ENCODE measurements at regions not wholly inside any gene's neighbourhood (a gene's known extent, or its start where the extent isn't known, plus 50 kb on each side); places are given as distances from the start of the nearest gene placed in this dataset.
"Not testable (repeated sequence)": the region's sequence is repeated elsewhere in the genome, so short reads cannot be mapped to it uniquely, and the experiment has no call there.

DNA sequence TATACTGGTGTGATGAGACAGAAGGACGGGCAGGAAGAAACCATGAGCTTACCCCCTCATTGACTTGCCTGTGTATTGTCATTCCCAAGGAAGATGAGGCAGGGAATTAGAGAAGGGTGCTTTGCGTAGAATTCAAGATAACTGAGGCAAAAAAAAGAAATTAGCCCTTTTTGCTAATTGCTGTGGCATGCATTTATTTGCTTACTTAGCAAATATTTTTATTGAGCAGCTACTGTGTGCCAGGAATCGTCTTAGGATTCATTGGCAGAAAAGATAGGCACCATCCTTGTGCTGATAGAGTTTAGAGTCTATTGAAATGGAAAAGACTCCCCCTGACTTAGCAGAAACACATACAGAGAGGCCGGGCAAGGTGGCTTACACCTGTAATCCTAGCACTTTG lies 541.9 kb downstream of the TMEM114 start:
- Histone ChIP-seq H3K36me3 (replicated peaks) (no peaks in the 10 kb centered on the region), H3K4me3 (ENCODE audit: low read depth, low read length) (no peak overlapping the region), H3K27ac (no peak overlapping the region), H3K27me3 (replicated peaks) (no peaks in the 10 kb centered on the region)
- TF ChIP-seq, protein P1, sequence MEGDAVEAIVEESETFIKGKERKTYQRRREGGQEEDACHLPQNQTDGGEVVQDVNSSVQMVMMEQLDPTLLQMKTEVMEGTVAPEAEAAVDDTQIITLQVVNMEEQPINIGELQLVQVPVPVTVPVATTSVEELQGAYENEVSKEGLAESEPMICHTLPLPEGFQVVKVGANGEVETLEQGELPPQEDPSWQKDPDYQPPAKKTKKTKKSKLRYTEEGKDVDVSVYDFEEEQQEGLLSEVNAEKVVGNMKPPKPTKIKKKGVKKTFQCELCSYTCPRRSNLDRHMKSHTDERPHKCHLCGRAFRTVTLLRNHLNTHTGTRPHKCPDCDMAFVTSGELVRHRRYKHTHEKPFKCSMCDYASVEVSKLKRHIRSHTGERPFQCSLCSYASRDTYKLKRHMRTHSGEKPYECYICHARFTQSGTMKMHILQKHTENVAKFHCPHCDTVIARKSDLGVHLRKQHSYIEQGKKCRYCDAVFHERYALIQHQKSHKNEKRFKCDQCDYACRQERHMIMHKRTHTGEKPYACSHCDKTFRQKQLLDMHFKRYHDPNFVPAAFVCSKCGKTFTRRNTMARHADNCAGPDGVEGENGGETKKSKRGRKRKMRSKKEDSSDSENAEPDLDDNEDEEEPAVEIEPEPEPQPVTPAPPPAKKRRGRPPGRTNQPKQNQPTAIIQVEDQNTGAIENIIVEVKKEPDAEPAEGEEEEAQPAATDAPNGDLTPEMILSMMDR (IDR thresholded peaks at IDR 0.05; ENCODE audit: low read depth, low read length, missing control alignments): no peak
- DNase-seq: no peak
- in situ Hi-C loops (cut with HindIII; ENCODE audit: low pct_ligation_motif_present, low sequenced_read_pairs): no loop called here

DNA sequence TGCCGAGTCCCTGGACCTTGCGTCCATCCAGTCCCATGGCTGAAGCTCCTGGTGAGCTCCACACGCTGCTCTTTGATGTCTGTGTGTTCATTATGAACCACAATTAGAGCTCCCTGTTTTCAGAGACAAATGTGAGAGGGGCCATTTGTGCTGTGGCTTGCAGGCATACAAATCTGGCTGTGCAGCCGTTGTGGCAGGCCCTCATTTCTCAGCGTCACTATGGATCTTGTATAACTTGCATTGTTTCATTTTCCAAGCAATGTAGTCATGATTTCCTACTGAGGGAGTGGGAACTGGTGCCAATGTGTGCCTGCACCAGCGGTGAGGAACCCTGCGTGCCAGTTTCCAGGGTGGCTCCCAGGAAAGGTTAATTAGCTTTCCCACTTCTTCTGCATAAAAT lies 542.6 kb downstream of the TMEM114 start:
- H3K27me3 ChIP-seq (replicated peaks): no peaks in the 10 kb centered on the region
- TF ChIP-seq, protein P1 (IDR thresholded peaks at IDR 0.05; ENCODE audit: low read depth, low read length, missing control alignments): no peak
- no peak for DNase-seq
- no peak overlapping the region for H3K4me3 ChIP-seq (ENCODE audit: low read depth, low read length)
- no peak overlapping the region for H3K27ac ChIP-seq
- in situ Hi-C loops (cut with HindIII; ENCODE audit: low pct_ligation_motif_present, low sequenced_read_pairs): no loop called here
- H3K36me3 ChIP-seq (replicated peaks): no peaks in the 10 kb centered on the region

DNA sequence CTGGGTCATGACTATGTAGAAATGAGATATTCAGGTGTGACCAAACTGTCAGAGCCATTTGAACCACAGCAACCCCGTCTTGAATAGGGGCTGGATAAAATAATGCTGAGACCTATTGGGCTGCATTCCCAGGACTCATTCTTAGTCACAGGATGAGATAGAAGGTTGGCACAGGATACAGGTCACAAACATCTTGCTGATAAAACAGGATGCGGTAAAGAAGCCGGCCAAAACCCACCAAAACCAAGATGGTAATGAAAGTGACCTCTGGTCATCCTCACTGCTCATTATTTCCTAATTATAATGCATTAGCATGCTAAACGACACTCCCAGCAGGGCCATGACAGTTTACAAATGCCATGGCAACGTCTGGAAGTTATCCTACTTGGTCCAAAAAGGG lies 545.5 kb downstream of the TMEM114 start:
- H3K27me3 ChIP-seq (replicated peaks): no peaks in the 10 kb centered on the region
- in situ Hi-C loops (cut with HindIII; ENCODE audit: low pct_ligation_motif_present, low sequenced_read_pairs): no loop called here
- H3K36me3 ChIP-seq (replicated peaks): no peaks in the 10 kb centered on the region
- no peak for DNase-seq
- H3K27ac ChIP-seq: no peak overlapping the region
- TF ChIP-seq, protein P1 (IDR thresholded peaks at IDR 0.05; ENCODE audit: low read depth, low read length, missing control alignments): no peak
- H3K4me3 ChIP-seq (ENCODE audit: low read depth, low read length): no peak overlapping the region

DNA sequence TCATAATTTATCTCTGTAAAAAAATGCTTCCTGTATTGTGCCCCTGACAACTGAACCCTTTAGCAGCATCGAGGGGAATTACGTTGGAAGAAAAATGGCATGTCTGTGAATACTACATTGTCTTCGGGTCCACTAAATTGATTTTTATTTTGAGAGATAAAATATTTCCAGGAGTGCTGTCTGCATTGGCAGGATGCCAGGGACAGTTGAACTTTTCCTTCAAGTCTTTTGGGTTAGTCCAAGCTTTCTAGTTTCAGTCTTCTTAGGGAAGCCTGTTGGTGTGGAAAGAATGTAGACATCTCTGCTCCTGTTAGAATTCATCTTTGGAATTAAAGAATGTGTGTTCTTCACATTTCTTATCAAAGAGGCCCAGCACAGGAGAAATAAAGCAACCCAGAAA lies 557.9 kb downstream of the TMEM114 start:
- no peaks in the 10 kb centered on the region for H3K36me3 ChIP-seq (replicated peaks)
- no peaks in the 10 kb centered on the region for H3K27me3 ChIP-seq (replicated peaks)
- H3K27ac ChIP-seq: no peak overlapping the region
- H3K4me3 ChIP-seq (ENCODE audit: low read depth, low read length): no peak overlapping the region
- no peak for DNase-seq
- in situ Hi-C loops (cut with HindIII; ENCODE audit: low pct_ligation_motif_present, low sequenced_read_pairs): no loop called here
- TF ChIP-seq, protein P1 (IDR thresholded peaks at IDR 0.05; ENCODE audit: low read depth, low read length, missing control alignments): no peak

DNA sequence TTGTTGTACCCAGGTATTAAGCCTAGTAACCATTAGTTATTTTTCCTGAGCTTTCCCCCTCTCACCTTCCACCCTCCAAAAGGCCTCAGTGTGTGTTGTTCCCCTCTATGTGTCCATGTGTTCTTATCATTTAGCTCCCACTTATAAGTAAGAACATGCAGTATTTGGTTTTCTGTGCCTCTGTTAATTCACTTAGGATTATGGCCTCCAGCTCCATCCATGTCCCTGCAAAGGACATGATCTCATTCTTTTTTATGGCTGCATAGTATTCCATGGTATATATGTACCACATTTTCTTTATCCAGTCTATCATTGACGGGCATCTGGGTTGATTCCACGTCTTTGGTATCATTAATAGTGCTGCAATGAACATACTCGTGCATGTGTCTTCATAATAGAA lies 560.3 kb downstream of the TMEM114 start:
- H3K36me3 ChIP-seq (replicated peaks); H3K4me3 ChIP-seq (ENCODE audit: low read depth, low read length); H3K27me3 ChIP-seq (replicated peaks); H3K27ac ChIP-seq; DNase-seq; in situ Hi-C loops (cut with HindIII; ENCODE audit: low pct_ligation_motif_present, low sequenced_read_pairs): not testable (repeated sequence)

DNA sequence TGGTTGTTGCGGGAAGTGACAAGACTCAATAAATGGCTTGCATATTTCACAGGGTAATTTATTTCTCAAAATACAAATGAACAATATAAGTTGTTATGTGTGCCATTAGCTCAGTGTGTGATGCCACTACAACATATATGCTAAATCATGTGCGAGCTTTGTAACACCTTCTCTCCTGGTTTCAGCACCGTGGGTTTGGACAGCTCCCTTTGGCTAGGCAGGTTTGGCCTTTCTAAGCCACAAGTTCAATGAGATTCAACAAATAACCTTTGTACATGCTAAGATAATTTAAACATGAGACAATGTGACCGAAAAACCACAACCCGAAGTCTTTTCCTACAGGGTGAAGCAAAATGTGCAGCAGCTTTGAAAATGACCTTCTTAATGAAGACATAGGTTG lies 563.9 kb downstream of the TMEM114 start:
- in situ Hi-C loops (cut with HindIII; ENCODE audit: low pct_ligation_motif_present, low sequenced_read_pairs): no loop called here
- no peaks in the 10 kb centered on the region for H3K36me3 ChIP-seq (replicated peaks)
- H3K27ac ChIP-seq: no peak overlapping the region
- TF ChIP-seq, protein P1 (IDR thresholded peaks at IDR 0.05; ENCODE audit: low read depth, low read length, missing control alignments): no peak
- H3K27me3 ChIP-seq (replicated peaks): no peaks in the 10 kb centered on the region
- DNase-seq: no peak
- H3K4me3 ChIP-seq (ENCODE audit: low read depth, low read length): no peak overlapping the region

Measured in brain microvascular endothelial cell (primary cell).